AG09309 (cell line): ENCODE measurements at regions not wholly inside any gene's neighbourhood (a gene's known extent, or its start where the extent isn't known, plus 50 kb on each side); places are given as distances from the start of the nearest gene placed in this dataset.
"Not testable (repeated sequence)": the region's sequence is repeated elsewhere in the genome, so short reads cannot be mapped to it uniquely, and the experiment has no call there.

Source experiments
- DNase-seq: peaks from one replicate; pipeline ENCODE4 v3.0.0-alpha.2; 2010; ENCODE audit warnings: low read depth
- H3K4me3 ChIP-seq: 2 replicates; pipeline ENCODE4 v1.5.1; 2011; ENCODE audit warnings: mild to moderate bottlenecking, low read depth, low read length, moderate library complexity; ENCODE audit not compliant: control insufficient read depth
- TF ChIP-seq, protein P1 (sequence below): IDR thresholded peaks from 2 replicates; pipeline ENCODE4 v1.5.1; 2011; ENCODE audit warnings: mild to moderate bottlenecking, low read depth, low read length, inconsistent platforms; ENCODE audit not compliant: insufficient read depth, control insufficient read depth; ENCODE audit errors: missing control alignments

DNA sequence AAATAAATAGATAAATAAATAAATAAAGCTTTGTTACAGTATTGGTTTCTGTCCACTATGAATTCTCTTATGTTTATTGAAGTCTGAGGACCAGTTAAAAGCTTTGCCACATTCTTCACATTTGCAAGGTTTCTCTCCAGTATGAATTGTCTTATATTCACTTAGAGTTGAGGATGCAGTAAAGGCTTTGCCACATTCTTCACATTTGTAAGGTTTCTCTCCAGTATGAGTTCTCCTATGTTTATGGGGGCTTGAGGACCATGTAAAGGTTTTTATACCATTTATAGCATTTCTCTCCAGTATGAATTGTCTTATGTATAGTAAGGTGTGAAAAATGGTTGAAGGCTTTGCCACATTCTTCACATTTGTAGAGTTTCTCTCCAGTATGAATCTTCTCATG is 168.3 kb downstream of the ZNF737 start:
- no peak for DNase-seq
- TF ChIP-seq, protein P1, sequence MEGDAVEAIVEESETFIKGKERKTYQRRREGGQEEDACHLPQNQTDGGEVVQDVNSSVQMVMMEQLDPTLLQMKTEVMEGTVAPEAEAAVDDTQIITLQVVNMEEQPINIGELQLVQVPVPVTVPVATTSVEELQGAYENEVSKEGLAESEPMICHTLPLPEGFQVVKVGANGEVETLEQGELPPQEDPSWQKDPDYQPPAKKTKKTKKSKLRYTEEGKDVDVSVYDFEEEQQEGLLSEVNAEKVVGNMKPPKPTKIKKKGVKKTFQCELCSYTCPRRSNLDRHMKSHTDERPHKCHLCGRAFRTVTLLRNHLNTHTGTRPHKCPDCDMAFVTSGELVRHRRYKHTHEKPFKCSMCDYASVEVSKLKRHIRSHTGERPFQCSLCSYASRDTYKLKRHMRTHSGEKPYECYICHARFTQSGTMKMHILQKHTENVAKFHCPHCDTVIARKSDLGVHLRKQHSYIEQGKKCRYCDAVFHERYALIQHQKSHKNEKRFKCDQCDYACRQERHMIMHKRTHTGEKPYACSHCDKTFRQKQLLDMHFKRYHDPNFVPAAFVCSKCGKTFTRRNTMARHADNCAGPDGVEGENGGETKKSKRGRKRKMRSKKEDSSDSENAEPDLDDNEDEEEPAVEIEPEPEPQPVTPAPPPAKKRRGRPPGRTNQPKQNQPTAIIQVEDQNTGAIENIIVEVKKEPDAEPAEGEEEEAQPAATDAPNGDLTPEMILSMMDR: no peak
- H3K4me3 ChIP-seq: no peak overlapping the region

DNA sequence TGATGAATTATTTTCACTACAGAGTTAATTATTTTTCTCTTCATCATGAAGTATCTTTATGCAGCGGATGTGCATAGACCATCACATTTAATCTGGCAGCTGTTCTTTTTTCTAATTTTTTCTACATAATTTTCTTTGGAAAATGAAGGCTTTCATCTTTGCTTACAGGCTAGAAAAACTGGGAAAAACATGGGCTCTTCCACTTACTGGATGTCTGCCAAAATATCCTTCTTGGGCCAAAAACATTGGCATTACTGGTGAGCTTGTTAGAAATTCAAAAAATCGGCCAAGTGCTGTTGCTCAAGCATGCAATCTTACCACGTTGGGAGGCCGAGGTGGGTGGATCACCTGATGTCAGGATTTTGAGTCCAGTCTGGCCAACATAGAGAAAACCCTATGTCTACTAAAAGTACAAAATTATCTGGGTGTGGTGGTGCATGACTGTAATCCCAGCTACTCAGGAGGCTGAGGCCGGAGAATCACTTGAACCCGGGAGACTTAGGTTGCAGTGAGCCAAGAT is 176.8 kb downstream of the ZNF737 start:
- DNase-seq: no peak
- H3K4me3 ChIP-seq: no peak overlapping the region
- TF ChIP-seq, protein P1: no peak

DNA sequence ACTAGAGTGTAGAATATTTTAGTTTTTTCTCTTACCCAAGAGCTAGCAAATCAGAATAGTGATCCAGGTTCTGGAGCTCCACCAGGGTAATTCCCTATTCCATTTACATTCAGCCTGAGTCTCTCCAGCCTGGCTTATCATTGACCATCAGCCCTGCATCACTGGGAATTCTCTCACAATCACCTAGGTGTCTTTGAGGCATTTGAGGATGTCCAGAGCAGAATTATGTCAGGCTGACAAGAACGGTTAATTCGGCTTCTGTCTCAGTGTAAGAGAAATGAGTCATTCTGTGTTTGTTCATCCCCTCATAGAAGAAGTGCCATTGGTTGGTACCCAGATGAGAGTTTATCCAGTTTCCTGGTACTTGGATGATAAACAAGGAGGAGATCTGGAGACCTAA is 180.5 kb downstream of the ZNF737 start:
- H3K4me3 ChIP-seq: no peak overlapping the region
- TF ChIP-seq, protein P1: no peak
- DNase-seq: no peak

DNA sequence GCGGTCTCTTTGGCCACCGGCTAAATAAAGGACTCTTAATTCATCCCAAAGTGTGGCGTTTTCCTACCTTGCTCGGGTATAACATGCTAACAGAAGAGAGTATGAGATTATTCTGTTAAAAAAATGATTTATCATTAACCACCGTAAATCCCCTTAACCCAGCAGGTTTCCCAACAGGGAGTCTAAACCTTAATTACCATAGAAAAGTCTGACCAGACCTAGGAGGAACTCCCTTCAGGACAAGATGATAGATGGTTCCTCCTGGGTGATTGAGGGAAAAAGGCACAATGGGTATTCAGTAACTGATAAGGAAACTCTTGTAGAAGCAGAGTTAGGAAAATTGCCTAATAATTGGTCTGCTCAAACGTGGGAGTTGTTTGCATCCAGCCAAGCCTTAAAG is 193.7 kb downstream of the ZNF737 start:
- no peak overlapping the region for H3K4me3 ChIP-seq
- TF ChIP-seq, protein P1: no peak
- DNase-seq: no peak

DNA sequence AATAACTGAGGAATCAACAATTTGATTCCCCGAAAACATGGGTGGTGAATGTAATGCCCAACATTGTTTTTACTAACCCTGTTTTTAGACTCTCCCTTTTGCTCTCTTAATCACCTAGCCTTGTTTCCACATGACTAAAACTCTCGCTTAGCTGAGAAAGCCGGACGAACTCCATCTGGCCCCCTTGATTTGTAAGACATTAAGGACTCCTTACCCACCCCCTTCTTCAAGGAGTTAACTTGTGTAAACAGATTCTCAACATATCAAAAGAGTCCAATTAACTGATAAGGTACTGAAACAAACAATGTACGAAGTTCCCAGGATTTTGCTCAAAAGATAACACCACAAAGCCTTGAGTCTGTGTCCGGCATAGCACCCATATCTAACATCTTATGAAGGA is 194.3 kb downstream of the ZNF737 start:
- not testable (repeated sequence) for DNase-seq, H3K4me3 ChIP-seq

DNA sequence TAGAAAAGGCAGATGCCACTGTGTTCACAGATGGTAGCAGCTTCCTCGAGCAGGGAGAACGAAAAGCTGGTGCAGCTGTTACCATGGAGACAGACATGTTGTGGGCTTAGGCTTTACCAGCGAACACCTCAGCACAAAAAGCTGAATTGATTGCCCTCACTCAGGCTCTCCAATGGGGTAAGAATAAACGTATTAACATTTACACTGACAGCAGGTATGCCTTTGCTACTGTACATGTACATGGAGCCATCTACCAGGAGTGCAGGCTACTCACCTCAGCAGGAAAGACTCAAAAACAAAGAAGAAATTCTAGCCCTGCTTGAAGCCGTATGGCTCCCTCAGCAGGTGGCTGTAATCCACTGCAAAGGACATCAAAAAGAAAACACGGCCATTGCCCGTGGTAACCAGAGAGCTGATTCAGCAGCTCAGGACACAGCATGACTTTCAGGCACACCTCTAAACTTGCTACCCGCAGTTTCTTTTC is 197.7 kb downstream of the ZNF737 start:
- TF ChIP-seq, protein P1: no peak
- H3K4me3 ChIP-seq: no peak overlapping the region
- DNase-seq: no peak

DNA sequence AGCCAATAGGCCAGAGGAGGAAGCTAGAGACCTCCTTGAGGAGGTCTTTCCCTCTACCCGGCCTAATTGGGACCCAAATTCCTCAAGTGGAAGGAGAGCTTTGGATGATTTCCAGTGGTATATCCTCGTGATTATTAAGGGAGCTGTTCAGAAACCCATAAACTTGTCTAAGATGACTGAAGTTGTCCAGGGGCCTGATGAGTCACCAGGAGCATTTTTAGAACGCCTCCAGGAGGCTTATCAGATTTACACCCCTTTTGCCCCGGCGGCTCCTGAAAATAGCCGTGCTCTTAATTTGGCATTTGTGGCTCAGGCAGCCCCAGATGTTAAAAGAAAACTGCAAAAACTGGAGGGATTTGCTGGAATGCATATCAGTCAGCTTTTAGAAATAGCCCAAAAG is 198.1 kb downstream of the ZNF486 start:
- TF ChIP-seq, protein P1: no peak
- no peak for DNase-seq
- no peak overlapping the region for H3K4me3 ChIP-seq
